Upper lobe of left lung (tissue), 6 donors: ENCODE measurements at regions not wholly inside any gene's neighbourhood (a gene's known extent, or its start where the extent isn't known, plus 50 kb on each side); places are given as distances from the start of the nearest gene placed in this dataset.

ENCODE experiments used
- ATAC-seq, 2 donors: fragments of 200-7000 bp; cut with Tn5 transposase; one replicate each; pipeline ENCODE4 v1.9.1; 2022; ENCODE audit warnings: mild to moderate bottlenecking in 2 of 2, moderate library complexity in 2 of 2; ENCODE audit not compliant: low FRiP score in 2 of 2
- DNase-seq, 2 donors: peaks; one replicate each; pipeline ENCODE4 v3.0.0-alpha.2; 2019 to 2020
- H3K27ac ChIP-seq, 4 donors: fragments of 200-600 bp; sonication (generic); one replicate each; pipeline ENCODE4 v1.5.1; 2016 to 2019
- H3K27me3 ChIP-seq, 4 donors: fragments of 200-600 bp; sonication (generic); one replicate each; pipeline ENCODE4 v1.5.1; 2017 to 2019
- H3K36me3 ChIP-seq, 4 donors: fragments of 200-600 bp; sonication (generic); one replicate each; pipeline ENCODE4 v1.5.1; 2016 to 2019
- H3K4me1 ChIP-seq, 4 donors: fragments of 200-600 bp; sonication (generic); one replicate each; pipeline ENCODE4 v1.5.1; 2018 to 2019
- H3K4me3 ChIP-seq, 4 donors: fragments of 200-600 bp; sonication (generic); one replicate each; pipeline ENCODE4 v1.5.1; 2017 to 2019; ENCODE audit warnings: mild to moderate bottlenecking in 2 of 4, moderate library complexity in 1 of 4
- H3K9me3 ChIP-seq, 4 donors: fragments of 200-600 bp; sonication (generic); one replicate each; pipeline ENCODE4 v1.5.1; 2018 to 2019
- EP300 ChIP-seq, 4 donors: sonication (generic); formaldehyde crosslinking; IDR thresholded peaks; one replicate each; pipeline ENCODE4 v1.5.1; 2017; ENCODE audit warnings: antibody characterized with exemption in 4 of 4, control low read depth in 2 of 4
- POLR2A ChIP-seq, 4 donors: fragments of 450-650 bp; IDR thresholded peaks; one replicate each; pipeline ENCODE4 v1.5.1; 2016 to 2017; ENCODE audit warnings: antibody characterized with exemption in 4 of 4, mild to moderate bottlenecking in 2 of 4
- POLR2AphosphoS5 ChIP-seq, 2 donors: sonication (generic); formaldehyde crosslinking; IDR thresholded peaks; one replicate each; pipeline ENCODE4 v1.5.1; 2017; ENCODE audit warnings: antibody characterized with exemption in 2 of 2
- WGBS, 2 donors: methylation state at CpG; one replicate each; pipeline ENCODE4 v1.1.5; 2017 to 2018; 5-methylcytosine and 5-hydroxymethylcytosine counted together
- TF ChIP-seq, protein P1 (sequence below), 6 experiments: fragments of 450-650 bp in 4 of 6; fragments of 200-600 bp in 2 of 6; sonication (generic) in 2 of 6; IDR thresholded peaks; one replicate each; pipeline ENCODE4 v1.5.1; 2016 to 2019; ENCODE audit warnings: antibody characterized with exemption in 6 of 6
- donor health status: DM: no; HTN: no; CAD: no; lungs with moderate emphysema.
- donor health status: DM: no; HTN: yes; CAD: no; lungs with severe emphysema.

- H3K4me1 ChIP-seq = peaks cover 0 to 3% (median 0%) of the 10 kb centered on the region in 4 donors
- H3K27me3 ChIP-seq = no peaks in the 10 kb centered on the region
- no peak overlapping the region for H3K4me3 ChIP-seq
- H3K27ac ChIP-seq = no peak overlapping the region
- 57 to 59% methylated on average over 2 of the region's 2 CpGs for WGBS, 2 donors
- TF ChIP-seq POLR2A (IDR thresholded peaks at IDR 0.05) = no peak
- no peak for TF ChIP-seq POLR2AphosphoS5 (IDR thresholded peaks at IDR 0.05)
- TF ChIP-seq, protein P1, sequence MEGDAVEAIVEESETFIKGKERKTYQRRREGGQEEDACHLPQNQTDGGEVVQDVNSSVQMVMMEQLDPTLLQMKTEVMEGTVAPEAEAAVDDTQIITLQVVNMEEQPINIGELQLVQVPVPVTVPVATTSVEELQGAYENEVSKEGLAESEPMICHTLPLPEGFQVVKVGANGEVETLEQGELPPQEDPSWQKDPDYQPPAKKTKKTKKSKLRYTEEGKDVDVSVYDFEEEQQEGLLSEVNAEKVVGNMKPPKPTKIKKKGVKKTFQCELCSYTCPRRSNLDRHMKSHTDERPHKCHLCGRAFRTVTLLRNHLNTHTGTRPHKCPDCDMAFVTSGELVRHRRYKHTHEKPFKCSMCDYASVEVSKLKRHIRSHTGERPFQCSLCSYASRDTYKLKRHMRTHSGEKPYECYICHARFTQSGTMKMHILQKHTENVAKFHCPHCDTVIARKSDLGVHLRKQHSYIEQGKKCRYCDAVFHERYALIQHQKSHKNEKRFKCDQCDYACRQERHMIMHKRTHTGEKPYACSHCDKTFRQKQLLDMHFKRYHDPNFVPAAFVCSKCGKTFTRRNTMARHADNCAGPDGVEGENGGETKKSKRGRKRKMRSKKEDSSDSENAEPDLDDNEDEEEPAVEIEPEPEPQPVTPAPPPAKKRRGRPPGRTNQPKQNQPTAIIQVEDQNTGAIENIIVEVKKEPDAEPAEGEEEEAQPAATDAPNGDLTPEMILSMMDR (IDR thresholded peaks at IDR 0.05) = no peak
- no peak for TF ChIP-seq EP300 (IDR thresholded peaks at IDR 0.05)
- ATAC-seq = no peak
- no peak for DNase-seq
- no peaks in the 10 kb centered on the region for H3K36me3 ChIP-seq
- H3K9me3 ChIP-seq = no peaks in the 10 kb centered on the region
These were observed 801.3 kb upstream of the ID2 start for GRCh38 chr2:7880566-7880965.

GRCh38 chr2:7881063-7881462, 800.8 kb upstream of the ID2 start:
- Histone ChIP-seq H3K27ac (no peak overlapping the region), H3K4me3 (no peak overlapping the region), H3K4me1 (peaks cover 0 to 3% (median 0%) of the 10 kb centered on the region in 4 donors), H3K36me3 (no peaks in the 10 kb centered on the region), H3K27me3 (no peaks in the 10 kb centered on the region), H3K9me3 (no peaks in the 10 kb centered on the region)
- DNase-seq (no peak), ATAC-seq (no peak)
- TF ChIP-seq POLR2A (IDR thresholded peaks at IDR 0.05) (no peak), POLR2AphosphoS5 (IDR thresholded peaks at IDR 0.05) (no peak), EP300 (IDR thresholded peaks at IDR 0.05) (no peak)
- TF ChIP-seq, protein P1 (IDR thresholded peaks at IDR 0.05) = no peak
- WGBS, 2 donors = 26 to 34% methylated on average over 5 of the region's 5 CpGs

GRCh38 chr2:7881466-7881865, 800.4 kb upstream of the ID2 start:
- H3K27me3 ChIP-seq = no peaks in the 10 kb centered on the region
- no peak overlapping the region for H3K4me3 ChIP-seq
- TF ChIP-seq, protein P1 (IDR thresholded peaks at IDR 0.05) = no peak
- TF ChIP-seq EP300 (IDR thresholded peaks at IDR 0.05) = no peak
- H3K36me3 ChIP-seq = no peaks in the 10 kb centered on the region
- no peaks in the 10 kb centered on the region for H3K9me3 ChIP-seq
- 46 to 65% methylated on average over 4 of the region's 4 CpGs for WGBS, 2 donors
- H3K27ac ChIP-seq = no peak overlapping the region
- peaks cover 0 to 3% (median 0%) of the 10 kb centered on the region in 4 donors for H3K4me1 ChIP-seq
- no peak for DNase-seq
- ATAC-seq = no peak

DNA sequence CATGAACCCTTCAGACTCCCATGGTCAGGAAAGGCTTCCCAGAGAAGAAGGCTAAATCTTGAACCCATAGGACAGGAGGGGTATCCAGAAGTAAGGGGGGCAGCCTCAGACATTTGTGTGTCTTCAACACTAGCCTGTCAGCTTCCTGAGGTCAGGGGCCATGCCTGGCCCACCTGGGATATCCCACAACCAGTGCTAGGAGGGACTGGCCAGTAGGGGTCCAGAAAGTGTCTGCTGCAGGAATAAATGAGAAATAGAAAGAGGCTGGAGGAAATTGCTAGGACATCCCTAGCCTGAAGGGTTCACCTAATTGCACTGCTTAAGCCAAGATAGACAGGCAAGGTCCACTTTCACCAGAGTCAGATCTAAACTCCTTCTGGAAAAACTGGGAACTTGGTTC, 799.6 kb upstream of the ID2 start:
- H3K36me3 ChIP-seq = no peaks in the 10 kb centered on the region
- no peak overlapping the region for H3K4me3 ChIP-seq
- TF ChIP-seq POLR2AphosphoS5 (IDR thresholded peaks at IDR 0.05) = no peak
- TF ChIP-seq POLR2A (IDR thresholded peaks at IDR 0.05) = no peak
- TF ChIP-seq EP300 (IDR thresholded peaks at IDR 0.05) = no peak
- TF ChIP-seq, protein P1 (IDR thresholded peaks at IDR 0.05) = no peak
- no peak for ATAC-seq
- no peak for DNase-seq
- peaks cover 0 to 3% (median 0%) of the 10 kb centered on the region in 4 donors for H3K4me1 ChIP-seq
- H3K27me3 ChIP-seq = no peaks in the 10 kb centered on the region
- no peak overlapping the region for H3K27ac ChIP-seq
- no peaks in the 10 kb centered on the region for H3K9me3 ChIP-seq

GRCh38 chr2:7884338-7884737, 797.5 kb upstream of the ID2 start:
- no peak for TF ChIP-seq EP300 (IDR thresholded peaks at IDR 0.05)
- TF ChIP-seq POLR2AphosphoS5 (IDR thresholded peaks at IDR 0.05) = no peak
- no peak for TF ChIP-seq POLR2A (IDR thresholded peaks at IDR 0.05)
- TF ChIP-seq, protein P1 (IDR thresholded peaks at IDR 0.05) = no peak
- no peak for ATAC-seq
- no peaks in the 10 kb centered on the region for H3K9me3 ChIP-seq

More at GRCh38 chr2:7884338-7884737, 797.5 kb upstream of the ID2 start:
- H3K27ac ChIP-seq = no peak overlapping the region
- no peak overlapping the region for H3K4me3 ChIP-seq
- H3K36me3 ChIP-seq = no peaks in the 10 kb centered on the region
- no peaks in the 10 kb centered on the region for H3K27me3 ChIP-seq
- H3K4me1 ChIP-seq = peaks cover 0 to 3% (median 0%) of the 10 kb centered on the region in 4 donors
- WGBS, 2 donors = 72 to 82% methylated on average over 4 of the region's 4 CpGs
- DNase-seq = no peak
